ENCODE measurements at regions not wholly inside any gene's neighbourhood (a gene's known extent, or its start where the extent isn't known, plus 50 kb on each side); places are given as distances from the start of the nearest gene placed in this dataset.
"Not testable (repeated sequence)": the region's sequence is repeated elsewhere in the genome, so short reads cannot be mapped to it uniquely, and the experiment has no call there.

DNA sequence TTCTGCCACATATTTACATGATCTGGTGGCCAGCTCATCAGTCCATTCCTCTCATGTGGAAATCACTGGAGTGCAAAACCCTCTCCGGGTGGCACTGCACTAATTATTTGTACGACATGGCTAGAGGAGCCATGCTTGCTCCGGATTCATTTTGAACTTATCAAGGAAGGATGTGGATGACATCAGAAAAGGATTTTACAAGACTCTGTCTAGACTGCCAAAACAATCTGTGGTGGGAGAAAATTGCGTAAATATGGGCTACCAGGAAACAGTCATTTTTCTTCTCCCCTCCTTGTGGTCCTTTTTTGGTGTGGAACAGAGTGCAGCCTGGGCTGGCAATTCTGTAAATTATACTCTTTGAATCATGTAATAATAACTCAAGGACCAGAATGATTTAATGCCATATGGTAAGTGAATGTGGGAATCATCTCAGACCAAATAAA is 123.4 kb upstream of the IFNE start:
- no peak for DNase-seq

DNA sequence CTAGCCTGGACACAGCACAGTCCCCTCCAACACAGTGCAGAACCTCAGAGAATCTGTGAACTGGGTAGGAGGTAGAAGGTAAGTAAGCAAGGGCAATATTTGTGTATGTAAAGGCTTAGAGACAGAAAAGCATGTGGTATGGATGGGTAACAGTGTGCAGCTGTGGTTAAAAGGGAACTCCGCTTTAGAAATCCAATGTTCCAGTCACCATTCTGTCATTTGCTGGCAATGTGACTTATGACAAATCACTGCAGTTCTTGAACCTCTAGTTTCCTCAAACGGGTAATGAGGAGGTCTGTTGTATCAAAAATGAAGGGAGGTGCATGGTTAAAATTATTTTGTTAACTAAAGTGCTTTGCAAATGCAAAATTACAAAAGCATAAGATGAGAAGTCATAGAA is 125.5 kb upstream of the IFNE start:
- DNase-seq, result no peak

DNA sequence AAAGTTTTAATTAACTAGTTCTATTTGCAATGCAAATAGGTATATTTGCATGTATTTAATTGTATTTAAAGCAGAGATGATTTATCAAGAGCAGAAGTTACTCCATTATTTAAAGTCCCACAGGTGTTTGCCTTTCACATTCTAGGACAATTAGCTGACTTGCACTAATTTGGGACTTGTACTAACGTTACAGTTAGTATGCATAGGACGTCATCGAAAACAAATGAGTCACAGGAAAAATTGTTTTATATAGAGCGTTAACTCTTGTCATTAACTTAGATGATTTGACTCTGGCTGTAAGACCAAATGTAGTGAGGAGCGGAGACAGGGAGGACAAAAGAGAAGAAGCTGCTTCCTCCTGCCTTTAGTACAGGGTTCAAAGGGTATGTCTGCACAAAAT is 126.1 kb upstream of the IFNE start:
- no peak for DNase-seq

DNA sequence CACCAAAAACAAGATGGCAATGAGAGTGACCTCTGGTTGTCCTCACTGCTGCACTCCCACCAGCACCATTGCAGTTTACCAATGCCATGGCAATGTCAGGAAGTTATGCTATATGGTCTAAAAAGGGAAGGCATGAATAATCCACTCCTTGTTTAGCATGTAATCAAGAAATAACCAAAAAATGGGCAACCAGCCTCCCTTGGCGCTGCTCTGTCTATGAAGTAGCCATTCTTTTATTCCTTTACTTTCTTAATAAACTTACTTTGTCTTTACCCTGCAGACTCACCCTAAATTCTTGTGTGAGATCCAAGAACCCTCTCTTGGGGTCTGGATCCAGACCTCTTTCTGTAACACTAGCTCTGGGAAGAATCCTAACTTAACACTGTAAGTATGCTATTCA is 127.4 kb upstream of the IFNE start:
- DNase-seq, result no peak

DNA sequence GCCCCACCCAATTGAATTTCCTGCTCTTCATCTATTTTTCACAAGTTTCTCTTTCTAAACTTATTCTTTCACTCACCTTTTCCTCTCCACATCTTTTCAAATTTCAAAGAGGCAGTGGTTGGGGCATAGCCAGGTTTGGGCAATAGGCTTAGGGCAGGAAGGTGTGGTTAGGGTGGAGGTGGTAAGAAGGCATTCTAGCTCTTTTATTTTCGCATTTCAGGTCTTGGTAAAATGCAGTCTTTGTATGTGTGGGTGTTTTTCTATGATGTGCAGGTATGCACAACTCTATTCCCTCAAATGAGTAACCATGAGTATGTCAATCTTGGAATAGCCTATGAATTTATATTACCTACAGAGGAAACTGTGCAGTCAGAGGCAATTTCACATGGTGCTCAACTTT is 129.8 kb upstream of the IFNE start:
- no peak for DNase-seq

DNA sequence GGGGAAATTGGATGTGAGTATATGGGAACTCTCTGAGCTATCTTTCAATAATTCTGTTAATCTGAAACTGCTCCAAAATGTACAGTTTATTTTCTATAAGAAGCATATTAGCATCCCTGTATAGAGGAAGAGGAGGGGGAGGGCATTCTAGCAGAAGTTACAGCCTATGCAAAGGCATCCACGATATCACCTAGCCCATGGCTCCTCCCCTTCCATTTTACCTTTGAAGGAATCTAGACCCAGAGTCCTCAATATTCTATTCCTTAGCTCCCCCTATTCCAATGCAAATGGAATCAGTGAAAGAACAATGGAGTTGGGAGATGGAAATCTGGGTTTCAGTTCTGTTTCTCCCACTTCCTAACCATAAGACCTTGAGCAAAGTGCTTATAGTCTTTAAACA is 132.9 kb upstream of the IFNE start:
- no peak for DNase-seq

DNA sequence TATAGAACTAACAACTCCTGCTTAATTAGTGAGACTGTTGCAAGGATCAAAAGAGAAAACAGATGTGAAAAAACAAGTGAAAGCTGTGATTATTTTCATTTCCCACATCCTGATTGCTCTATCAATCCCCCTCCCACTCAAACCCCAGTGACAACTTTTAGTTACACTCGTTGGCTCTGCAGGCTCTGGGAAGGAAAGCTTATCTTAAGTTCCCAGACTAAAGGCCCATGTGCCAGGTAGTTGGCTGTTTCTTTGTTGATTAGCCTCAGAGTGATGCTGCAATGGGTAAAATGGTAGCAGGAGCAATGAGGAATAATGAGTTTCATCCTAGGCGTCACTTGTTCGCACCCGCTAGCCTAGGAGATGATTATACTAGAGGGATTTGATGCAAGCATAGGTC is 133.3 kb upstream of the IFNE start:
- DNase-seq, result no peak

DNA sequence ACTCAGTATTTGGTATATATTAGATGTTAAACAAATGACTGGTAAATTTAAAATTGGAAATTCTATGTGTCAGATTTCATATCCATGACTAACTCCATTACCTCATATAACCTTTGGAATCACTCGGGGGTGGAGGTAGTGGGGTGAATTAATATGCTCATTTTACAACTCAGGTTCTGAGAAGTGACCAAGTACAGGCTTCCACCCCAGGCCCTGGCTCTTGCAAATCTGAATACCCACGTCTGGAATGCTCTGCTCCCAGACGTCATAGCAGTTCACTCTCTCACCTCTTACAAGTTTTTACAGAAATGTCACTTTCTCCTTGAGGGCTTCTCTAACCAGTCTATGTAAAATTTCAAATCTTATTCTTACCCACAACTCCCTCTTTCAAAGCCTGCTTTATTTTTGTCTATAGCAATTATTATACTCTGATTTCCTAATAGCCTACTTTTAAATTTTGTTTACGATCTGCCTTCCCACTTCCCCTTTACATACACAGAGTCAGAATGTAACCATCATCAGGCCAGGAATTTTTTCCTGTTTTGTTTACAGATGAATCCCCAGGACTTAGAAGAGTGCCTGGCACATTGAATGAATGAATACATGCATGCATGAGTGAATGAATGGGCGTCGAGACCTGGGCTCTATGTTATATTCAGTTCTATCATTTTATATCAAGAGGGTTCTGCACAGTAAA is 134.1 kb upstream of the IFNE start:
- DNase-seq, result no peak

DNA sequence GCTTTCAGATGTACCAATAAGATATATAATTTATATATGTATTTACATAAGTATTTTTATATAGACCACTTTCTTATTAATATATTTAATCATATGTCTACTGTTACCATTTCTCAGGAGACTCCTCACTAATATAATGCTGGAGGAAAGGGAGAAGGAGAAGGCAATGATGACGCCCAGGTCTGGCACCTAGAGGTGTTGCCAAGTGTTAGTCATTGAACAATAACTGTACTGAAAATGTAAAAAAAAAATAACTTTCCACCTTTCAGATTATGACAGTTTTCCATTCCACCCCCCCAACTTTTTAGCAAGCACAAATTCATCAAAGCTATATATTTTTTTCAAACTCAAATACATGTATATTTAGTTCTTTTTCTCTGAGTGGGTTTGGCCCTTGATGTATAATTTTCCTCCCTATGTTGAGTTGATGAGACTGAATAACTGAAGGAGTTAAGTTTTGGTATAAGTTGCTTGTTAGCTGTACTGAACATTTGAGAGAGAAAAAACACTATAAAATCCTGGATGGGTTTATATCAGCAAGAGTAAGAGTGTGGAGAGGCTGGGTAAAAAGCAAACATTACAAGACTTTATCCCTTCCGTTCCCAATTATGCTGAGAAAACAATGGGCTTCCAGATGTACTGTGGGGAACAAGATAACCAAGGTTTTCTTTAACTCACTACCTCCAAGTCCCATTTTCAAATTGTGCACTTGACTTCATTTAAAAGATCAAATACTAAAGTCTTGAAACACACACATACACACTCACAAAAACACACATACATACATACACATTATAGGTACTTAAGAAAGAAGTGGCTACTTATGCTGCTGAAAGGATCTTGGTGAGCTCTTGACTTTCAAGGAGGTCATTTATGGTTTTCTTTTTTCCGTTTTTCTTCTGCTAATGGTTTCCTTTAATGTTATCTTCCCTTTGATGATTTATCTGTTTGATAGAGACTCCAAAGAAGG is 142.8 kb upstream of the IFNE start:
- DNase-seq, result no peak

DNA sequence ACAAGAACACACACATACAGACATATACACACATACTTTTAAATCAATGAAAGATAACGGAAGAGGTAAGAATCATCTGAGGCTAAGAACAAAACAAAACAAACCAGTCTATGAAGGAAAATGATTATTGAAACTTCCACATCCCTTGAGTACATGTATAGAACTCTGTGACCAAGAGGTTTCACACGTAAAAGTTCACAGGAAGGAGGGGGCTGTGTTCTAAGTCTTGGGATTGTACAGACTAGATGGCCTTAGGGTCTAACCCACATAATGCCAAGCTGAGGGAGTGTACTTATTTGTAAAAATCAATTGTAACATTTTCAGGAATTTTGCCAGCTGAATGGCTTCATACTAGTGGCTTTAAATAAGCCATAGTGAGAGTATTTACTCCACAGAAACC is 144.4 kb upstream of the IFNE start:
- no peak for DNase-seq

DNA sequence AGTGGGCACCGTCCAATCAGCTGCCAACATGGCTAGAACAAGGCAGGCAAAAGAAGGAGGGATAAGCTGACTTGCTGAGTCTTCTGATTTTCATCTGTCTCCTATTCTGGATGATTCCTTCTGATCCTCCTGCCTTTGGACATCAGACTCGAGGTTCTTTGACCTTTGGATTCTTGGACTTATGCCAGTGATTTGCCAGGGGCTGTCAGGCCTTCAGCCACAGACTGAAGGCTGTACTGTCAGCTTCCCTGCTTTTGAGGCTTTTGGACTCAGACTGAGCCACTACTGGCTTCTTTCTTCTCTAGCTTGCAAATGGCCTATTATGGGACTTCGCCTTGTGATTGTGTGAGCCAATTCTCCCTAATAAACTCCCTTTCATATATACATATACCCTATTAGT is 146.8 kb upstream of the IFNE start:
- not testable (repeated sequence) for DNase-seq

DNA sequence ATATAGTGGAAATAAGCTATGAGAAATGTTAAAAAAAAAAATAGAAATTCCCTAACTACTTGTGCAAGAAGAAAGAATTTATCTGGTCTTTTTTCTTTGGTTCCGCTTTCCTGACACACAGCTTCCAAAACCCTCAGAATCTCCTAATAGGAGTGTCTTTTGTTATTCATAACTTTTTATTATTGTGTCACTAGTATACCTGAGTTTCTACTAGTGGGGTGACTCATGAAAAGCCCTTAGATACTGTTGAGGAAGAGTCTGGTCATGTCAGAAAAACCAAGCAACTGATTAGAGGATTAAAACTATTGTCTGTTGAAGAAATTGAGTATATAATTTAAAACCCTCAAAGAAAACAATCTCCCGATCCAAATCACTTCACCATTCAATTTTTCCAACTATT is 152.8 kb upstream of the IFNE start:
- DNase-seq, result no peak

DNA sequence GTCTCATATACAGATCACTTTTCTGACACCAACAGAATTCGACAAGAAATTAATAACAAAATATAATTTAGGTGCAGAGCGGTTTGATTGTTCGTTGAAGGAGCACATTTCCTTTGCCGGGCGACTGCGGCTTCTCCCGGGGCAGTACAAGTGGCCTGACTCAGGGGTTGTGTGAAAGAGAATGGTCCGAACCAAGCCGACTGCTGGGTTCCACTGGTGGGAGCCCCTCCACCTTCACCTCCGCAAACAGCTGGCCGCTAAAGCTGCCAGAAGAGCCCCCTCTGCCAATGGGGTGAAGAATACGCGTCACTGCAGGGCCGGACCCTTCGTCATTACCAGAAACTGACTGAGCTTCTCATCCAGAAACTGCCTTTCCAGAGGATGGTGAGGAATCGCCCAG is 156.0 kb upstream of the IFNE start:
- no peak for DNase-seq

DNA sequence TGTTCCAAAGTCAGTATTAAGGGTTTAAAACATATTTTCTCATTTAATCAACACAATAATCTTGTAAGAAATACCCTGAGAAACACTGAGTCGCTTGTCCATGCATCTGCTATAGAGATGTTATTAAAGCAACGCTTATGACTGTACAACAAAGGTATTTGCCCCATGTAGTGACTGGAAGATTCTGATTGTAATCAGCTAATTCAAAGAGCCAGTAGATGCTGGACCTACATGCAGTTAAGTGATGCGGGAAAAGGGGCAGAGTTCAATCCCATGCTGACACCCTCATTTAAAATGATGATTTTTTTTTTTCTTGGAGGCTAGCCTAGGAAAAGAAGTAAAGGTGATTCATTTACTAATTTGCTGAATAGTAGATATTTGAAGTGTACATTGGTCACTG is 149.3 kb upstream of the MTAP start:
- no peak for DNase-seq

DNA sequence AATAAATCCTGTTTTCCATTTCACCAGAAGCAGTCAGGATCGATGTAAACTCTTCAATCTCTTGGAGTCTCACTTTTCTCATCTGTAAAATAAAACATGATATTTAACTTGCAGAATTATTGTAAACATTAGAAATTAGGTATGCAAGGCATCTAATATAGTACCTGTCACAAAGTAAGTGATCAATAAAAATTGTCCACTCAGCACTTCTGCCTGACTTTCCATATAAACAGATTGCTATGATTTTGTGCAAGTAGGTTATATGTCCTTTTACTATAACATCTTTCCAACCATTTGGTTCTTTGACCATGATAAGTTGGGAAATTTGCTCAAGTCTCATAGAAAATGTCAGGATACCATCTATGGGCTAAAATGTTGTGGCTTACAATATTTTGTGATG is 148.8 kb upstream of the MTAP start:
- DNase-seq, result no peak

DNA sequence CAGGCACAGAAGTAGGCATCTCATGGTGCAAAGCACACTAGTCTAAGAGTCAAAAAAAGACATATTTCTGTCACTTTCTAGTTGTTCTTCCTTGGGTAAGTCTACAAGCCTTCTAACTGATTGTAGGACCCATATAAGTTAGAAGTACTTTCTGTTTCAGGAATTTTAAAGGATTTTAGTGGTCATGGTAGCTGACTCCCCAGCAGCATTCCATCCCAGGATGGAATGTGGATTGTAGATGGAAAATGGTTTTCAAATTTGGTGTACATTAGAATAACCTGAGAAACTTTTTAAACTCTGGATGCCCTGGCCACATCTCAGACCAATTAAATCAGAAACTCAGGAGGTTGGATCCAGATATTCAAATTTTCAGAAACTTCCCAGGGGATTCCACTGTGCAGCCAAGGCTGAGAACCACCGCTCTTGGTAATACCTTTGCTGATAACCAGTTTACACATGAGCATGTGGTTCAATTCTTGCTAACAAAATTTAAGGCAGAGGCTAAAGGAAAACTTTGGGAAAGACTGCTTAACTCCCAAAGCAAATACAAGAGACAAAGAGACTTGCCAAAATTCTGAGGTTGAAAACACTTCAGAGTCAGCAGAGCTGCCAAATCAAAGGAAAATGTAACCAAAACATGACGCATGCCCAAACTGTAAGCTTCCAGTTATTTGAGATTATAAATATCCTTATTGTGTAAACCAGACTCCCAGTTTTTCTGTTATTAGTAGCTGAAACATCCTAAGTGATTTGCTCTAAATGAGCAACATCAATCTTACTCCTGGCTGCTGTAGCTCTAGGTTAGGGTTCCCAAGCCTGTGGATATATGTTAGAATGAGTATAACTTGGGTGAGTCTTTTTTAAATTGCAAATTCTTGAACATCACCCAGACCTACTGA is 145.4 kb upstream of the MTAP start:
- no peak for DNase-seq

DNA sequence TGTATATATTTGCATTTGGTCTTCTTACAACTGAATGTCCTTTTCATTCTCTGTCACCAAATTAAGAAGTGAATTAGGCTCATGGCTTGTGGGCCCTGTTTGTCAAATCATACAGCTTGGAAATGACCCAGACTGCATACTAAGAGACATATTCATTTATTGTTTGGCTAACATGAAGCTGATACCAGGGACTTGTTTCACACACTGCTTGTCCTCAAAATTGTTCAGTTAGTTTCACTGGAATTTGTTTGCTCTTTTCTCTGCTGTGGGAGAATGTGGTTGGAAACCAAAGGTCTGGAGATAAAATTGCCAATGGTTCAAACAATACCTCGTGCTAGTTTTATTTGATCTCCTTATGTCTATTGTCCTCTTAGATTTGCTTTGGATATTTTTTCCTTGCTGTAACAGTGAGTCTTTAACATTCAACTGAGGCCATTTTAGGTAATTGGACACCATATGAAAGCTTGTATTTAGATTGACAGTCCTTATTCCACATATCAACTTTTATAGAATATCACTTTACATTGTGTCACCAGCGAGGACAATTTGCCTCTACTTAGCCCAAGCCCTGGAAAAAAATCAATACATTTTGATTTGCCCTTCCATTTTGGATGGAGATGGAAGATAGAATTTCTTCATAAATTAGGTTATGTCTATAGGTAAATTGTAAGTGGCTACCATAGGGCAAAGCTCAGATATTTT is 144.3 kb upstream of the MTAP start:
- no peak for DNase-seq

DNA sequence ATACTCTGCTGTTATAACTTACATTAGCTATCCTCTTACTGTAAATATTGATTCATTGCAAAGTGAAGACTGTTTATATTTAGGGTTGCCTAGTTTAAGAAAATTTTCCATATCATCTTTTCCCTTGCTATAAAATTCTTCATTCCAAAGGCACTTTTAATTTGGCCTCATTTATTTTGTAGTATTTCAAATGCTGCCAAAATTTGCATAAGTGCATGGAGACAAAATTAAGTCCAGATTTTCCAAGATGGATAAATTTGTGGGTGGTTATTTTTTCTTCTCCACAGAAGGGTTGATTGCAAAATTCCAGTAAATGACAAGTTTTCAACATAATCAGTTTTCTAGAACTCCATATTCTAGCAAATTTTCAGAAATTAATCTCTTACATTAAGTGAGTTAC is 141.5 kb upstream of the MTAP start:
- no peak for DNase-seq

DNA sequence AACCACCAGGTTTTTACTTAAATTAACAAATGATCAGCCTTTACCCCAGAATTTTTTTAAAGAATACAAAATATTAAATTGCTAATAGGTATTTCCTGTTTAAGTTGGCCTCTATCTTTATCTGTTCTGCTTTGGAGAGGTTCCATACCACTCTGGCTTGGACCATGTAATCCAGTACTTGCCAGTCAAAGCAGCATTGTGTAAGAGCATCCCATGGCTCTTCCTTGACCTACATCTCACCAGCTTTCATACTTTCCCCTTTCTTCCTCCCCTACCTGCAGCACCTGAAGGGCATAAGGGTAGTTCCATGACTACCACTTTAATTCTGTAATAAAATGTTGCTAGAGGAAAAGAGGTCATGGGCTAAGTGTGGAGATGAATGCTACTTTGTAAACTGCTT is 140.8 kb upstream of the MTAP start:
- no peak for DNase-seq

DNA sequence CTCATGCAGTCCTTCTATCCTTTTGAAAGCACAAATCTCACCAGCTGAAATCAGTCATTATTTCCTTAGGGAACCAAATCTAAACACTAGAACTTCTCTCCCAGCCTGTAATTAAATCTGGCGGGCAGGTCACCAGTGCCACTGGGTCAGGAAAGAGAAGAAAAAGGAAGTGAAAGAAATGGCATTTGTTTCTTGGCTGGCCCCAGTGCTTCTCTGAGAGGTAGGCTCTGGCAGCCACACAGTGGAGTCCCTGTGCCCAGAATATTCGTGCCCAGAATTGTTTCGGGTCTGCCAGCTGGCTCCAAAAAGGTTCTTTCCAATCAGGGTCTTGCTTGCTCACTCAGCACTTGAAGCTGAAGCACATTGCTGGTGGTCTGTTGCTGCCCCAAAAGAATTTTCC is 133.9 kb upstream of the MTAP start:
- DNase-seq, result no peak

DNA sequence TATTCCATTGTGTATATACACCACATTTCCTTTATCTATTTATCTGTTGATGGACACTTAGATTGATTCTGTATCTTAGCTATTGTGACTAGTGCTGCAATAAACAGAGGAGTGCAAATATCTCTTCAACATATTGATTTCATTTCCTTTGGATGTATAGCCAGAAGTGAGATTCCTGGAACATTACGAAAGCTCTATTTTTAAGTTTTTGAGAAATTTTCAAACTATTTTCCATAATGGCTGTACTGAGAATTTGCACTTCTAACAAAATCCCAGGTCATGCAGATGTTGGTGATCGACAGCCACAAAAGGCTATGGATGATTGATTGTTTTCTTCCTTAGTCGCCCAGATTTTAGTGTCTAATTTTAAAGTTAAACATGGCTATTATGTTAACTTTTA is 132.7 kb upstream of the MTAP start:
- no peak for DNase-seq

DNA sequence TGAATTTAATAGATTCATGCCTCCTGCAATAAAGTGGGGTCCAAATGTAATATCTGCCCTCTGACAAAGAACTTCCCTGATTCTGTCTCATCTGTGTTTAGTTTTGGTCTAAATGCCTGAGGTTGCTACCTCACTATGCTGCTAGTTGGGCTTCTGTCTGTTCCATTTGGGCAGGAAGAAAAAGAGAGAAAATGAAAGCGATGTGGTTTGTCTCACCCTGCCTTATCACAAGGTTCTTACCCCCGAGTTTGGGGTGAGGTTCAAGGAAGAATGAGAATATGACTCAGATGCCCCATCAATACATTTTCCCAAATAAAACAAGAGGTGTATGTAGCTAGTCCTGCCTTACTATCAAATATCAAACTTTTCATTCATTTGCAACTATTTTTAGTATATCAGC is 132.1 kb upstream of the MTAP start:
- DNase-seq, result no peak

DNA sequence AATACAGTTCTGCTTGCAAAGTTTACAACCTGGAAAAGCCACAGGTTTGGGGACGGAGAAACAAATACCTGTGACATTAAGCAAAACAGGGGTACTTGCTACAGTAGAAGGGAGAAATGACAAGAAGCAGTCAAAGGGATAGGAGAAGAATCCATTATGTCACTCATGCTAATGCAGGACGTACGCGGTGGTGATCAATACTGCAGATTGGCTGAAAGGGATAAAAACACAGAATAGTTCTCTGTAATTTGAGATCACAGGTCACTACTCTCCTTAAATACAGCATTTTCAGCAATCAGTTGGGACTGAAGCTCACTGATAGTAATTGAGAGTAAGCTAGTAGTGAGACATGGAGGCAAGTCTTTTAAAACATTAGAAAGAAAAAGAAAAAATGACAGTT is 130.3 kb upstream of the MTAP start:
- DNase-seq, result no peak

Data from NCI-H2081 treated with DMSO at 0.1 percent for 48 hours (cell line).